B cell (primary cell): ENCODE measurements at regions not wholly inside any gene's neighbourhood (a gene's known extent, or its start where the extent isn't known, plus 50 kb on each side); places are given as distances from the start of the nearest gene placed in this dataset.

ENCODE experiments used
- EZH2 ChIP-seq: IDR thresholded peaks from 2 replicates; pipeline ENCODE4 v1.6.1; 2012; ENCODE audit warnings: borderline replicate concordance, low read depth, mild to moderate bottlenecking, moderate library complexity, low read length; ENCODE audit not compliant: insufficient read depth, poor library complexity, severe bottlenecking
- TF ChIP-seq, protein P1 (sequence below): fragments of 200-600 bp; IDR thresholded peaks from one replicate; pipeline ENCODE4 v1.8.0; 2022; ENCODE audit warnings: antibody characterized with exemption, mild to moderate bottlenecking

DNA sequence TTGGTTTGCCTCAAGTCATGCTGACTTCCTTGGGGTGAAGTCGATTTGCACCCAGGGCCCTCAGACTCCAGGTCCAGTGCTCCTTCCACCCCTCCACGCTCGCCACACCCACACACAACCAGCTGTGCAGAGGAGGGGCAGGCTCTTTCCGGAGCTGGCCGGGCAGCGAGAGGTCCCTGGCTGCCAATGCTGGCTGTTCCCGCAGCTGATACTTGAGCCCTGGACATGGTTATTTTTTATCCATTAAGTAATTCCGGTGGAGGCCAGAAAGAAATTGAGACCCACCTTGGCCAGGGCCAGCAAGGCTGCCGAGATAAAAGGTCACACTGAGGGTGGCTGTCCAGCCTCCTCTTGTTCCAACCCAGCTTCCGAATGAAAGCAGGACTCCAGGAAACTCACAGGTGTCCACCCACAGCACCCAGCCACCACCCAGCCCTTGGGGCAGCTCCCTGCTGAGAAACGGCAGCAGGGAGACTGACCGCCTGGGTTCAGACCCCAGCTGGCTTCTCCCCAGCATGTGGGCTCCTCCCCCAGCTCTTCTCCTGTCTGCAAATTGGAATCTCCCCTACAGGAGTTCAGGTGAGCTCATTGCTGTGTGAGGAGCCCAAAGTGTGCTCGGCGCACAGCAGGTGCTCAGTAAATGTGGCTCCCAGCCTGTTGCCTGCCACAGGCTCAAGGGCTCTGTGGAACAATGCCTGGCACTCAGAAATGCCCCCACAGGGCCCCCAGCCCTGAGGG, 77.8 kb downstream of the PDGFA start:
- TF ChIP-seq, protein P1, sequence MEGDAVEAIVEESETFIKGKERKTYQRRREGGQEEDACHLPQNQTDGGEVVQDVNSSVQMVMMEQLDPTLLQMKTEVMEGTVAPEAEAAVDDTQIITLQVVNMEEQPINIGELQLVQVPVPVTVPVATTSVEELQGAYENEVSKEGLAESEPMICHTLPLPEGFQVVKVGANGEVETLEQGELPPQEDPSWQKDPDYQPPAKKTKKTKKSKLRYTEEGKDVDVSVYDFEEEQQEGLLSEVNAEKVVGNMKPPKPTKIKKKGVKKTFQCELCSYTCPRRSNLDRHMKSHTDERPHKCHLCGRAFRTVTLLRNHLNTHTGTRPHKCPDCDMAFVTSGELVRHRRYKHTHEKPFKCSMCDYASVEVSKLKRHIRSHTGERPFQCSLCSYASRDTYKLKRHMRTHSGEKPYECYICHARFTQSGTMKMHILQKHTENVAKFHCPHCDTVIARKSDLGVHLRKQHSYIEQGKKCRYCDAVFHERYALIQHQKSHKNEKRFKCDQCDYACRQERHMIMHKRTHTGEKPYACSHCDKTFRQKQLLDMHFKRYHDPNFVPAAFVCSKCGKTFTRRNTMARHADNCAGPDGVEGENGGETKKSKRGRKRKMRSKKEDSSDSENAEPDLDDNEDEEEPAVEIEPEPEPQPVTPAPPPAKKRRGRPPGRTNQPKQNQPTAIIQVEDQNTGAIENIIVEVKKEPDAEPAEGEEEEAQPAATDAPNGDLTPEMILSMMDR, result no peak
- no peak for TF ChIP-seq EZH2
